Progenitor cell of endocrine pancreas (in vitro differentiated cells): ENCODE measurements at regions not wholly inside any gene's neighbourhood (a gene's known extent, or its start where the extent isn't known, plus 50 kb on each side); places are given as distances from the start of the nearest gene placed in this dataset.
"Not testable (repeated sequence)": the region's sequence is repeated elsewhere in the genome, so short reads cannot be mapped to it uniquely, and the experiment has no call there.

ENCODE experiments used
- DNase-seq: peaks from one replicate; pipeline ENCODE4 v3.0.0; 2021; ENCODE audit warnings: low spot score; ENCODE audit not compliant: unreplicated experiment
- H3K27ac Mint-ChIP-seq: 2 replicates; pipeline ENCODE4 v1.8.0; 2021; ENCODE audit warnings: mild to moderate bottlenecking, moderate library complexity, mixed read lengths
- H3K27me3 Mint-ChIP-seq: 2 replicates; pipeline ENCODE4 v1.8.0; 2021; ENCODE audit warnings: mixed read lengths
- H3K36me3 Mint-ChIP-seq: 2 replicates; pipeline ENCODE4 v1.8.0; 2022; ENCODE audit warnings: mixed read lengths; ENCODE audit not compliant: insufficient read depth
- H3K4me1 Mint-ChIP-seq: 2 replicates; pipeline ENCODE4 v1.8.0; 2021; ENCODE audit warnings: low read depth, mixed read lengths
- H3K4me3 Mint-ChIP-seq: 2 replicates; pipeline ENCODE4 v1.8.0; 2021; ENCODE audit warnings: low read depth, mild to moderate bottlenecking, moderate library complexity, mixed read lengths
- H3K9me3 Mint-ChIP-seq: 2 replicates; pipeline ENCODE4 v1.8.0; 2021; ENCODE audit warnings: low read depth, mixed read lengths
- CTCF ChIP-seq: fragments of 200-600 bp; sonication (generic); IDR thresholded peaks from one replicate; pipeline ENCODE4 v1.5.0; 2021; ENCODE audit warnings: antibody characterized with exemption, mild to moderate bottlenecking; ENCODE audit not compliant: unreplicated experiment

- not testable (repeated sequence) for DNase-seq
- H3K27me3 Mint-ChIP-seq: peaks cover 14% of the 10 kb centered on the region
Observed at GRCh38 chr7:76829-77395, 115.5 kb upstream of the FAM20C start.

DNA sequence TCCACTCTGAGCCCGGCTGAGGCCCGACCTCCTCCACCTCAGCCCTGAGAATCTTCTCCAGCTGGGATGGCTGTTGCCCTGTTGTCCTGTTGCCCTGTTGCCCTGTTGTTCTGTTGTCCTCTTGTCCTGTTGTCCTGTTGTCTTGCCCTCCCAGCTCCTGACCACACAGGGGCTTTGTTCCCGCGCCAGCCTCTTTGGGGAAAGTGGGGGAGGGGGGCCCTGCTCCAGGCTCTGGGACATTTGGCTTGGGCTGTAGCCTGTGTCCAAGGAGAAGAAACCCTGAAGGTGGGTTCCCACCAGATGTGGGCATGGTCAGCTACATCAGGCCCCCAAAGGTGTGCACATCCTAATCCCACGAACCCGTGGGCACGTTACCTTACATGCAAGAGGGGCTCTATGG lies 113.5 kb upstream of the FAM20C start:
- H3K9me3 Mint-ChIP-seq, H3K4me1 Mint-ChIP-seq, DNase-seq, H3K36me3 Mint-ChIP-seq, H3K27ac Mint-ChIP-seq, H3K4me3 Mint-ChIP-seq: not testable (repeated sequence)
- H3K27me3 Mint-ChIP-seq: peaks cover 17% of the 10 kb centered on the region

More at GRCh38 chr7:76829-77395, 115.5 kb upstream of the FAM20C start:
- H3K27ac Mint-ChIP-seq, H3K4me1 Mint-ChIP-seq, H3K36me3 Mint-ChIP-seq, H3K4me3 Mint-ChIP-seq, H3K9me3 Mint-ChIP-seq: not testable (repeated sequence)

DNA sequence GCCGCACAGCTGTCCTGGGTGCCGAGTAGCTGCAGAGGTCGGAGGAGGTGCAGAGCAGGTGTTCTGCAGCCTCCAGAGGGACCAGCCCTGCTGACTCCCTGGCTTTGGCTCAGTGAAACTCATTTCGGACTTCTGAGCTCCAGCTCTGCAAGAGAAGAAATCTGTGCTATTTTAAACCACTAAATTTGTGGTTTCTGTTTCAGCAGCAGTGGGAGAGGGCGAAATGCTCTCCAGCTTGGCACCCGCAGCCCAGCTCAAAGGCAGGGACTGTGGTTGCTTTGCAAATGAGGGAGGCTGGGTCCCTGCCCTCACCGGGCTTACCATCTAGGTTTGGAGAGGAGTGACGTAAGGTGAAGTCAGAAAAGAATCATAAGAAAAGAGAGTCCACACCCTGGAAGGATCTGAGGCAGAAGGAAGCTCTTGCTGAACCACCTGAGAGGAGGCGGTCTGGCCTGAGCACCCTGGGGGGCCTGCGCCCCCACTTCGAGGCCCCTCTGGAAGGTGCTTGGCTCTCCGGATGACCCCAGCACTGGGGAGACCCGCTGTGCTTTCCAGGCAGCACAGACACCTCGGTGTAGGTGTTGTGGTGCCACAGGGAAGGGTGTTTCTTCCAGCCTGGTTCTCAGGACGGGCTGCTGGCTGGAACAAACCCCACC lies 112.8 kb upstream of the FAM20C start:
- not testable (repeated sequence) for DNase-seq, H3K27ac Mint-ChIP-seq, H3K4me1 Mint-ChIP-seq, H3K9me3 Mint-ChIP-seq, H3K4me3 Mint-ChIP-seq, H3K36me3 Mint-ChIP-seq
- H3K27me3 Mint-ChIP-seq: peaks cover 17% of the 10 kb centered on the region

- H3K27me3 Mint-ChIP-seq: peaks cover 24% of the 10 kb centered on the region
- no peaks in the 10 kb centered on the region for H3K36me3 Mint-ChIP-seq
- H3K27ac Mint-ChIP-seq: peak overlapping the region; percentile 14
- no peak overlapping the region for H3K4me3 Mint-ChIP-seq
- no peaks in the 10 kb centered on the region for H3K9me3 Mint-ChIP-seq
- no peak for DNase-seq
- H3K4me1 Mint-ChIP-seq: peaks cover 6% of the 10 kb centered on the region
- no peak for TF ChIP-seq CTCF
Observed at GRCh38 chr7:80259-81067, 111.9 kb upstream of the FAM20C start.

DNA sequence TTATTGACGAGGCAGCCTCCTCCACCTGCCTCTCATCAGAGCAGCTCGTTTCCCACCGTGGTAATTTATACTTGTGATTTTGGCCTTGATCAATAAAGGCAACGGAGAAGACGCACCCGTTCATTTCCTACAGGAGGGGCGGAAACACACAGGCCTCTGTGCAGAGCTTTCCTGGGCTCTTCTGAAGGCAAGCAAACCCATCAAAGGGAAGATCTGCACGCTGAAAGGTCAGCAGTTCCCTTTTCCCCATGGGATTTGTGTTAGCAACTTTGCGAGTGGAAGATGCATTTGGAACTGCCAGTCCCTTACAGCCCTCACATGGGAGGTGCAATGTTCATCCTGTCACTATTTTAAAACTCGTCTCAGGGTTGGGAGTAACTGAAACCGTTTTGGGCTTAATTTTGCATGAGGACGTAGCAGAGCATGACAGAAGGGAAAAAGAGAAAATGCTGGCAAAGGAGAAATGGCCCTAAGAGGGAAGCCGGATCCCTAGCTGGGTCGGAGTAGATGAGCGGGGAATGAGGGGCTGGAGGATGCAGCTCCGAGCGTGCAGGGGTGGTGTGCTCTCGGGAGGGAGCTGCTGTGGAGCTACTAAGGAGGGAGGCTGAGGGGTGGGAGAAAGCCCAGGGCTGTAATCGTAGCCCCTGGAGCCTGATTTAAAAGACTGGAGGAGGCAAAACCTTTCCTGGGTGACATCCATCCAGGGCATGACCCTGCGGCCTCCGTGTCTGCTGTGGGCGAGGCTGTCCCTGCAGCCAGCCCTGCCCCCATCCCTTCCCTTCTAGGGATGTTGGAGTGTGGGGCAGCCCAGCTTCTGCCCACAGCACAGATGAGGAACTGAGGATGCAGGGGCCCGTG lies 111.1 kb upstream of the FAM20C start:
- no peak overlapping the region for H3K27ac Mint-ChIP-seq
- no peaks in the 10 kb centered on the region for H3K9me3 Mint-ChIP-seq
- no peak overlapping the region for H3K4me3 Mint-ChIP-seq
- H3K36me3 Mint-ChIP-seq: no peaks in the 10 kb centered on the region
- no peak for TF ChIP-seq CTCF
- peaks cover 6% of the 10 kb centered on the region for H3K4me1 Mint-ChIP-seq
- peaks cover 30% of the 10 kb centered on the region for H3K27me3 Mint-ChIP-seq
- DNase-seq: no peak

- Mint-ChIP-seq H3K27ac (no peak overlapping the region), H3K36me3 (no peaks in the 10 kb centered on the region), H3K9me3 (no peaks in the 10 kb centered on the region), H3K4me1 (peaks cover 6% of the 10 kb centered on the region), H3K27me3 (peaks cover 39% of the 10 kb centered on the region), H3K4me3 (no peak overlapping the region)
- no peak for DNase-seq
- TF ChIP-seq CTCF: no peak
Observed at GRCh38 chr7:81926-82756, 110.2 kb upstream of the FAM20C start.
